ENCODE measurements at regions not wholly inside any gene's neighbourhood (a gene's known extent, or its start where the extent isn't known, plus 50 kb on each side); places are given as distances from the start of the nearest gene placed in this dataset.

GRCh38 chr2:104758199-104758620, 95.7 kb upstream of the POU3F3 start:
- no peak for DNase-seq
- TF ChIP-seq CTCF (IDR thresholded peaks at IDR 0.05 in 8 of 11, conservative IDR thresholded peaks at IDR 0.05 in 3 of 11) (no peak), POLR2AphosphoS5 (IDR thresholded peaks at IDR 0.05) (no peak), POLR2A (IDR thresholded peaks at IDR 0.05) (no peak)
- intact Hi-C loops (cut with DNase I; ENCODE audit: low total_unique reads), result no loop called here
- no peak overlapping the region for H3K27ac ChIP-seq
- H3K9me3 ChIP-seq, result no peaks in the 10 kb centered on the region
- no peak overlapping the region for H3K4me3 ChIP-seq
- peaks cover 0 to 38% (median 0%) of the 10 kb centered on the region in 7 donors for H3K27me3 ChIP-seq (replicated peaks in 1 of 7)
- WGBS, 5 donors, result 25 to 46% (median 34%) methylated on average over 9 of the region's 9 CpGs
- H3K36me3 ChIP-seq, result no peaks in the 10 kb centered on the region
- no peaks in the 10 kb centered on the region for H3K4me1 ChIP-seq

- Histone ChIP-seq H3K36me3 (no peaks in the 10 kb centered on the region), H3K4me1 (no peaks in the 10 kb centered on the region), H3K4me3 (no peak overlapping the region), H3K27ac (no peak overlapping the region), H3K27me3 (replicated peaks in 1 of 7) (peaks cover 0 to 18% (median 0%) of the 10 kb centered on the region in 7 donors), H3K9me3 (no peaks in the 10 kb centered on the region)
- DNase-seq, result no peak
- intact Hi-C loops (cut with DNase I; ENCODE audit: low total_unique reads), result no loop called here
- no peak for TF ChIP-seq POLR2AphosphoS5 (IDR thresholded peaks at IDR 0.05)
- WGBS, 5 donors, result 70 to 82% (median 78%) methylated on average over 8 of the region's 8 CpGs
These were observed 91.9 kb upstream of the POU3F3 start for GRCh38 chr2:104762031-104762430.

- WGBS, 5 donors, result 56 to 77% (median 62%) methylated on average over 10 of the region's 10 CpGs
- TF ChIP-seq CTCF (IDR thresholded peaks at IDR 0.05 in 8 of 11, conservative IDR thresholded peaks at IDR 0.05 in 3 of 11) (no peak), POLR2AphosphoS5 (IDR thresholded peaks at IDR 0.05) (no peak), POLR2A (IDR thresholded peaks at IDR 0.05) (no peak)
- Histone ChIP-seq H3K4me1 (no peaks in the 10 kb centered on the region), H3K27me3 (replicated peaks in 1 of 7) (no peaks in the 10 kb centered on the region), H3K27ac (no peak overlapping the region), H3K4me3 (no peak overlapping the region), H3K36me3 (no peaks in the 10 kb centered on the region), H3K9me3 (peaks cover 0 to 15% (median 6%) of the 10 kb centered on the region in 8 donors)
- intact Hi-C loops (cut with DNase I; ENCODE audit: low total_unique reads), result no loop called here
- DNase-seq, result no peak
These were observed 87.2 kb upstream of the POU3F3 start for GRCh38 chr2:104766683-104767082.

GRCh38 chr2:104768694-104769093, 85.2 kb upstream of the POU3F3 start:
- H3K9me3 ChIP-seq, result peaks cover 0 to 15% (median 6%) of the 10 kb centered on the region in 8 donors
- H3K4me1 ChIP-seq, result no peaks in the 10 kb centered on the region
- H3K36me3 ChIP-seq, result no peaks in the 10 kb centered on the region
- H3K4me3 ChIP-seq, result no peak overlapping the region
- no peaks in the 10 kb centered on the region for H3K27me3 ChIP-seq (replicated peaks in 1 of 7)
- no peak for DNase-seq
- TF ChIP-seq POLR2A (IDR thresholded peaks at IDR 0.05) (no peak), POLR2AphosphoS5 (IDR thresholded peaks at IDR 0.05) (no peak), CTCF (IDR thresholded peaks at IDR 0.05 in 8 of 11, conservative IDR thresholded peaks at IDR 0.05 in 3 of 11) (no peak)
- intact Hi-C loops (cut with DNase I; ENCODE audit: low total_unique reads), result no loop called here
- 15 to 24% (median 24%) methylated on average over 3 of the region's 3 CpGs for WGBS, 5 donors
- no peak overlapping the region for H3K27ac ChIP-seq

- TF ChIP-seq CTCF (IDR thresholded peaks at IDR 0.05 in 8 of 11, conservative IDR thresholded peaks at IDR 0.05 in 3 of 11), result no peak
- no peak for TF ChIP-seq POLR2A (IDR thresholded peaks at IDR 0.05)
- peaks cover 0 to 2% (median 0%) of the 10 kb centered on the region in 7 donors for H3K27me3 ChIP-seq (replicated peaks in 1 of 7)
- WGBS, 5 donors, result 76 to 91% (median 83%) methylated on average over 1 of the region's 1 CpG
- no peaks in the 10 kb centered on the region for H3K4me1 ChIP-seq
- DNase-seq, result no peak
- H3K4me3 ChIP-seq, result no peak overlapping the region
- intact Hi-C loops (cut with DNase I; ENCODE audit: low total_unique reads), result no loop called here
- no peaks in the 10 kb centered on the region for H3K36me3 ChIP-seq
- H3K27ac ChIP-seq, result no peak overlapping the region
- peaks cover 0 to 15% (median 6%) of the 10 kb centered on the region in 8 donors for H3K9me3 ChIP-seq
These were observed 84.8 kb upstream of the POU3F3 start for GRCh38 chr2:104769096-104769495.

All from spleen (tissue), 11 donors.